ENCODE measurements at regions not wholly inside any gene's neighbourhood (a gene's known extent, or its start where the extent isn't known, plus 50 kb on each side); places are given as distances from the start of the nearest gene placed in this dataset.

GRCh38 chr10:108003061-108003460 is 838.6 kb upstream of the SORCS1 start:
- H3K36me3 ChIP-seq (ENCODE audit: control insufficient read depth in 1 of 2, insufficient read depth in 2 of 2, low read length in 2 of 2): no peaks in the 10 kb centered on the region

GRCh38 chr10:108000365-108000764 is 835.9 kb upstream of the SORCS1 start:
- Histone ChIP-seq H3K36me3 (ENCODE audit: control insufficient read depth in 1 of 2, insufficient read depth in 2 of 2, low read length in 2 of 2) (no peaks in the 10 kb centered on the region), H3K27me3 (ENCODE audit: control insufficient read depth in 1 of 2, insufficient read depth in 2 of 2, low read length in 2 of 2) (no peaks in the 10 kb centered on the region)

More at GRCh38 chr10:108003061-108003460, 838.6 kb upstream of the SORCS1 start:
- H3K27ac ChIP-seq (ENCODE audit: low read depth, low read length): no peak overlapping the region
- H3K9ac ChIP-seq (ENCODE audit: low read depth in 1 of 2, low read length in 2 of 2): no peak overlapping the region
- peaks cover 0 to 3% of the 10 kb centered on the region in 2 donors for H3K9me3 ChIP-seq (ENCODE audit: control insufficient read depth in 1 of 2, low read length in 2 of 2)
- no peaks in the 10 kb centered on the region for H3K27me3 ChIP-seq (ENCODE audit: control insufficient read depth in 1 of 2, insufficient read depth in 2 of 2, low read length in 2 of 2)
- no peak overlapping the region for H3K4me3 ChIP-seq (ENCODE audit: low read depth in 1 of 2, low read length in 2 of 2)
- H3K4me1 ChIP-seq (ENCODE audit: control insufficient read depth in 1 of 2, insufficient read depth in 2 of 2, low read length in 2 of 2): no peaks in the 10 kb centered on the region

GRCh38 chr10:107994621-107995270 is 830.2 kb upstream of the SORCS1 start:
- Histone ChIP-seq H3K36me3 (ENCODE audit: control insufficient read depth in 1 of 2, insufficient read depth in 2 of 2, low read length in 2 of 2) (no peaks in the 10 kb centered on the region), H3K27me3 (ENCODE audit: control insufficient read depth in 1 of 2, insufficient read depth in 2 of 2, low read length in 2 of 2) (no peaks in the 10 kb centered on the region), H3K9ac (ENCODE audit: low read depth in 1 of 2, low read length in 2 of 2) (no peak overlapping the region), H3K27ac (ENCODE audit: low read depth, low read length) (no peak overlapping the region), H3K9me3 (ENCODE audit: control insufficient read depth in 1 of 2, low read length in 2 of 2) (no peaks in the 10 kb centered on the region), H3K4me3 (ENCODE audit: low read depth in 1 of 2, low read length in 2 of 2) (no peak overlapping the region), H3K4me1 (ENCODE audit: control insufficient read depth in 1 of 2, insufficient read depth in 2 of 2, low read length in 2 of 2) (no peaks in the 10 kb centered on the region)

More at GRCh38 chr10:108000365-108000764, 835.9 kb upstream of the SORCS1 start:
- no peaks in the 10 kb centered on the region for H3K4me1 ChIP-seq (ENCODE audit: control insufficient read depth in 1 of 2, insufficient read depth in 2 of 2, low read length in 2 of 2)
- H3K4me3 ChIP-seq (ENCODE audit: low read depth in 1 of 2, low read length in 2 of 2): no peak overlapping the region
- H3K9ac ChIP-seq (ENCODE audit: low read depth in 1 of 2, low read length in 2 of 2): no peak overlapping the region
- no peak overlapping the region for H3K27ac ChIP-seq (ENCODE audit: low read depth, low read length)
- H3K9me3 ChIP-seq (ENCODE audit: control insufficient read depth in 1 of 2, low read length in 2 of 2): no peaks in the 10 kb centered on the region

GRCh38 chr10:107986571-107986970 is 822.1 kb upstream of the SORCS1 start:
- H3K27me3 ChIP-seq (ENCODE audit: control insufficient read depth in 1 of 2, insufficient read depth in 2 of 2, low read length in 2 of 2): no peaks in the 10 kb centered on the region
- no peaks in the 10 kb centered on the region for H3K4me1 ChIP-seq (ENCODE audit: control insufficient read depth in 1 of 2, insufficient read depth in 2 of 2, low read length in 2 of 2)
- no peak overlapping the region for H3K27ac ChIP-seq (ENCODE audit: low read depth, low read length)
- H3K36me3 ChIP-seq (ENCODE audit: control insufficient read depth in 1 of 2, insufficient read depth in 2 of 2, low read length in 2 of 2): no peaks in the 10 kb centered on the region
- no peaks in the 10 kb centered on the region for H3K9me3 ChIP-seq (ENCODE audit: control insufficient read depth in 1 of 2, low read length in 2 of 2)
- no peak overlapping the region for H3K9ac ChIP-seq (ENCODE audit: low read depth in 1 of 2, low read length in 2 of 2)
- H3K4me3 ChIP-seq (ENCODE audit: low read depth in 1 of 2, low read length in 2 of 2): no peak overlapping the region

GRCh38 chr10:107984581-107984980 is 820.1 kb upstream of the SORCS1 start:
- H3K27me3 ChIP-seq (ENCODE audit: control insufficient read depth in 1 of 2, insufficient read depth in 2 of 2, low read length in 2 of 2): no peaks in the 10 kb centered on the region
- H3K4me1 ChIP-seq (ENCODE audit: control insufficient read depth in 1 of 2, insufficient read depth in 2 of 2, low read length in 2 of 2): no peaks in the 10 kb centered on the region
- H3K27ac ChIP-seq (ENCODE audit: low read depth, low read length): no peak overlapping the region
- no peak overlapping the region for H3K9ac ChIP-seq (ENCODE audit: low read depth in 1 of 2, low read length in 2 of 2)
- no peak overlapping the region for H3K4me3 ChIP-seq (ENCODE audit: low read depth in 1 of 2, low read length in 2 of 2)
- no peaks in the 10 kb centered on the region for H3K36me3 ChIP-seq (ENCODE audit: control insufficient read depth in 1 of 2, insufficient read depth in 2 of 2, low read length in 2 of 2)
- no peaks in the 10 kb centered on the region for H3K9me3 ChIP-seq (ENCODE audit: control insufficient read depth in 1 of 2, low read length in 2 of 2)

GRCh38 chr10:107984149-107984548 is 819.6 kb upstream of the SORCS1 start:
- H3K4me1 ChIP-seq (ENCODE audit: control insufficient read depth in 1 of 2, insufficient read depth in 2 of 2, low read length in 2 of 2): no peaks in the 10 kb centered on the region
- no peak overlapping the region for H3K27ac ChIP-seq (ENCODE audit: low read depth, low read length)
- H3K36me3 ChIP-seq (ENCODE audit: control insufficient read depth in 1 of 2, insufficient read depth in 2 of 2, low read length in 2 of 2): no peaks in the 10 kb centered on the region
- H3K9ac ChIP-seq (ENCODE audit: low read depth in 1 of 2, low read length in 2 of 2): no peak overlapping the region
- H3K27me3 ChIP-seq (ENCODE audit: control insufficient read depth in 1 of 2, insufficient read depth in 2 of 2, low read length in 2 of 2): no peaks in the 10 kb centered on the region
- H3K4me3 ChIP-seq (ENCODE audit: low read depth in 1 of 2, low read length in 2 of 2): no peak overlapping the region
- no peaks in the 10 kb centered on the region for H3K9me3 ChIP-seq (ENCODE audit: control insufficient read depth in 1 of 2, low read length in 2 of 2)

GRCh38 chr10:107978455-107978854 is 813.9 kb upstream of the SORCS1 start:
- H3K4me1 ChIP-seq (ENCODE audit: control insufficient read depth in 1 of 2, insufficient read depth in 2 of 2, low read length in 2 of 2): no peaks in the 10 kb centered on the region
- H3K9me3 ChIP-seq (ENCODE audit: control insufficient read depth in 1 of 2, low read length in 2 of 2): no peaks in the 10 kb centered on the region
- H3K27ac ChIP-seq (ENCODE audit: low read depth, low read length): no peak overlapping the region
- H3K9ac ChIP-seq (ENCODE audit: low read depth in 1 of 2, low read length in 2 of 2): no peak overlapping the region
- H3K4me3 ChIP-seq (ENCODE audit: low read depth in 1 of 2, low read length in 2 of 2): no peak overlapping the region
- no peaks in the 10 kb centered on the region for H3K27me3 ChIP-seq (ENCODE audit: control insufficient read depth in 1 of 2, insufficient read depth in 2 of 2, low read length in 2 of 2)
- H3K36me3 ChIP-seq (ENCODE audit: control insufficient read depth in 1 of 2, insufficient read depth in 2 of 2, low read length in 2 of 2): no peaks in the 10 kb centered on the region

GRCh38 chr10:107971973-107972372 is 807.5 kb upstream of the SORCS1 start:
- no peaks in the 10 kb centered on the region for H3K27me3 ChIP-seq (ENCODE audit: control insufficient read depth in 1 of 2, insufficient read depth in 2 of 2, low read length in 2 of 2)
- H3K9me3 ChIP-seq (ENCODE audit: control insufficient read depth in 1 of 2, low read length in 2 of 2): peaks cover 0 to under 1% of the 10 kb centered on the region in 2 donors
- H3K27ac ChIP-seq (ENCODE audit: low read depth, low read length): no peak overlapping the region
- no peak overlapping the region for H3K4me3 ChIP-seq (ENCODE audit: low read depth in 1 of 2, low read length in 2 of 2)
- no peaks in the 10 kb centered on the region for H3K36me3 ChIP-seq (ENCODE audit: control insufficient read depth in 1 of 2, insufficient read depth in 2 of 2, low read length in 2 of 2)
- no peak overlapping the region for H3K9ac ChIP-seq (ENCODE audit: low read depth in 1 of 2, low read length in 2 of 2)
- H3K4me1 ChIP-seq (ENCODE audit: control insufficient read depth in 1 of 2, insufficient read depth in 2 of 2, low read length in 2 of 2): no peaks in the 10 kb centered on the region

- no peaks in the 10 kb centered on the region for H3K27me3 ChIP-seq (ENCODE audit: control insufficient read depth in 1 of 2, insufficient read depth in 2 of 2, low read length in 2 of 2)
- H3K27ac ChIP-seq (ENCODE audit: low read depth, low read length): no peak overlapping the region
- H3K36me3 ChIP-seq (ENCODE audit: control insufficient read depth in 1 of 2, insufficient read depth in 2 of 2, low read length in 2 of 2): no peaks in the 10 kb centered on the region
Measured at GRCh38 chr10:107971411-107971810, 806.9 kb upstream of the SORCS1 start.

GRCh38 chr10:107970512-107970911 is 806.0 kb upstream of the SORCS1 start:
- Histone ChIP-seq H3K9ac (ENCODE audit: low read depth in 1 of 2, low read length in 2 of 2) (no peak overlapping the region), H3K27me3 (ENCODE audit: control insufficient read depth in 1 of 2, insufficient read depth in 2 of 2, low read length in 2 of 2) (no peaks in the 10 kb centered on the region), H3K4me1 (ENCODE audit: control insufficient read depth in 1 of 2, insufficient read depth in 2 of 2, low read length in 2 of 2) (no peaks in the 10 kb centered on the region), H3K9me3 (ENCODE audit: control insufficient read depth in 1 of 2, low read length in 2 of 2) (peaks cover 0 to 5% of the 10 kb centered on the region in 2 donors), H3K4me3 (ENCODE audit: low read depth in 1 of 2, low read length in 2 of 2) (no peak overlapping the region), H3K27ac (ENCODE audit: low read depth, low read length) (no peak overlapping the region), H3K36me3 (ENCODE audit: control insufficient read depth in 1 of 2, insufficient read depth in 2 of 2, low read length in 2 of 2) (no peaks in the 10 kb centered on the region)

More at GRCh38 chr10:107971411-107971810, 806.9 kb upstream of the SORCS1 start:
- Histone ChIP-seq H3K9ac (ENCODE audit: low read depth in 1 of 2, low read length in 2 of 2) (no peak overlapping the region), H3K9me3 (ENCODE audit: control insufficient read depth in 1 of 2, low read length in 2 of 2) (peaks cover 0 to 5% of the 10 kb centered on the region in 2 donors), H3K4me1 (ENCODE audit: control insufficient read depth in 1 of 2, insufficient read depth in 2 of 2, low read length in 2 of 2) (no peaks in the 10 kb centered on the region), H3K4me3 (ENCODE audit: low read depth in 1 of 2, low read length in 2 of 2) (no peak overlapping the region)

Measured in duodenal mucosa (tissue), 2 donors.